ENCODE measurements at regions not wholly inside any gene's neighbourhood (a gene's known extent, or its start where the extent isn't known, plus 50 kb on each side); places are given as distances from the start of the nearest gene placed in this dataset.

- TF ChIP-seq CTCF (conservative IDR thresholded peaks at IDR 0.05) (no peak), EZH2 (IDR thresholded peaks at IDR 0.05; ENCODE audit: low read depth) (no peak)
Observed at GRCh38 chr4:157600583-157600982, 380.1 kb downstream of the GRIA2 start.

All from PC-9 (cell line).